ENCODE measurements at regions not wholly inside any gene's neighbourhood (a gene's known extent, or its start where the extent isn't known, plus 50 kb on each side); places are given as distances from the start of the nearest gene placed in this dataset.

GRCh38 chr3:161690299-161690620 lies 193.7 kb downstream of the OTOL1 start:
- TF ChIP-seq CTCF (conservative IDR thresholded peaks at IDR 0.05; ENCODE audit: low read length) (no peak), EZH2phosphoT487 (IDR thresholded peaks at IDR 0.05; ENCODE audit: borderline replicate concordance) (no peak)

All from Loucy (cell line).